HEK293 (cell line): ENCODE measurements at regions not wholly inside any gene's neighbourhood (a gene's known extent, or its start where the extent isn't known, plus 50 kb on each side); places are given as distances from the start of the nearest gene placed in this dataset.

Experiments used
- GLI2 ChIP-seq: fragments of 450-650 bp; formaldehyde crosslinking; IDR thresholded peaks from 2 replicates; pipeline ENCODE4; 2017; ENCODE audit warnings: missing biosample characterization, missing genetic modification characterization, low read depth, borderline replicate concordance
- INSM2 ChIP-seq: fragments of 450-650 bp; formaldehyde crosslinking; IDR thresholded peaks from 2 replicates; pipeline ENCODE4 v1.5.1; 2016; ENCODE audit warnings: missing biosample characterization, missing genetic modification characterization
- PRDM10 ChIP-seq: fragments of 450-650 bp; formaldehyde crosslinking; IDR thresholded peaks from 2 replicates; pipeline ENCODE4 v1.5.1; 2016; ENCODE audit warnings: missing biosample characterization, missing genetic modification characterization
- PRDM2 ChIP-seq: fragments of 450-650 bp; formaldehyde crosslinking; IDR thresholded peaks from 2 replicates; pipeline ENCODE4 v1.5.1; 2016; ENCODE audit warnings: missing biosample characterization, missing genetic modification characterization, borderline replicate concordance
- SP7 ChIP-seq: fragments of 450-650 bp; formaldehyde crosslinking; IDR thresholded peaks from 2 replicates; pipeline ENCODE4 v1.5.1; 2016; ENCODE audit warnings: missing biosample characterization, missing genetic modification characterization
- TRIM28 ChIP-seq: IDR thresholded peaks from 2 replicates; pipeline ENCODE4 v1.6.1; 2011; ENCODE audit warnings: low read length, control low read depth, borderline replicate concordance
- ZNF112 ChIP-seq: fragments of 450-650 bp; formaldehyde crosslinking; IDR thresholded peaks from 2 replicates; pipeline ENCODE4 v1.5.0; 2017; ENCODE audit warnings: missing biosample characterization, missing genetic modification characterization
- ZNF175 ChIP-seq: fragments of 450-650 bp; formaldehyde crosslinking; IDR thresholded peaks from 2 replicates; pipeline ENCODE4 v1.5.1; 2016; ENCODE audit warnings: missing biosample characterization, missing genetic modification characterization
- ZNF223 ChIP-seq: fragments of 450-650 bp; formaldehyde crosslinking; IDR thresholded peaks from 2 replicates; pipeline ENCODE4 v1.5.1; 2016; ENCODE audit warnings: missing biosample characterization, missing genetic modification characterization
- ZNF274 ChIP-seq, 2 experiments: fragments of 200-500 bp in 1 of 2; fragments of 450-650 bp in 1 of 2; sonication (Bioruptor generic) in 1 of 2; formaldehyde crosslinking in 1 of 2; IDR thresholded peaks; 2 replicates each; pipeline versions ENCODE4 v1.5.1 to v1.6.1; 2014 to 2016; ENCODE audit warnings: borderline replicate concordance in 1 of 2, inconsistent platforms in 1 of 2, low read length in 1 of 2, missing biosample characterization in 1 of 2, missing genetic modification characterization in 1 of 2
- ZNF391 ChIP-seq: fragments of 450-650 bp; formaldehyde crosslinking; IDR thresholded peaks from 2 replicates; pipeline ENCODE4 v1.5.1; 2016; ENCODE audit warnings: low read depth, missing biosample characterization, missing genetic modification characterization, borderline replicate concordance
- ZNF423 ChIP-seq: fragments of 450-650 bp; formaldehyde crosslinking; IDR thresholded peaks from 2 replicates; pipeline ENCODE4 v1.5.1; 2016; ENCODE audit warnings: missing biosample characterization, missing genetic modification characterization
- ZNF473 ChIP-seq: fragments of 450-650 bp; formaldehyde crosslinking; IDR thresholded peaks from 2 replicates; pipeline ENCODE4 v1.5.1; 2017; ENCODE audit warnings: missing biosample characterization, missing genetic modification characterization
- ZNF518A ChIP-seq: fragments of 450-650 bp; formaldehyde crosslinking; conservative IDR thresholded peaks from 2 replicates; pipeline ENCODE4 v1.5.1; 2016; ENCODE audit warnings: low read depth, missing biosample characterization, missing genetic modification characterization
- ZNF585B ChIP-seq: fragments of 450-650 bp; formaldehyde crosslinking; IDR thresholded peaks from 2 replicates; pipeline ENCODE4 v1.5.1; 2016; ENCODE audit warnings: missing biosample characterization, missing genetic modification characterization
- ZNF596 ChIP-seq: fragments of 450-650 bp; IDR thresholded peaks from 2 replicates; pipeline ENCODE4 v1.5.0; 2018; ENCODE audit warnings: missing biosample characterization, mild to moderate bottlenecking, missing genetic modification characterization, moderate library complexity
- ZNF623 ChIP-seq: fragments of 450-650 bp; formaldehyde crosslinking; IDR thresholded peaks from 2 replicates; pipeline ENCODE4 v1.5.1; 2016; ENCODE audit warnings: missing biosample characterization, missing genetic modification characterization
- ZNF639 ChIP-seq: fragments of 450-650 bp; formaldehyde crosslinking; IDR thresholded peaks from 2 replicates; pipeline ENCODE4 v1.5.1; 2016; ENCODE audit warnings: missing biosample characterization, missing genetic modification characterization
- ZNF791 ChIP-seq: fragments of 450-650 bp; formaldehyde crosslinking; IDR thresholded peaks from 2 replicates; pipeline ENCODE4 v1.5.1; 2016; ENCODE audit warnings: missing biosample characterization, missing genetic modification characterization

- no peak for TF ChIP-seq PRDM2 (tag by site-specific recombination)
- no peak for TF ChIP-seq ZNF391
- TF ChIP-seq ZNF175 (tag by site-specific recombination): no peak
- TF ChIP-seq SP7 (tag by site-specific recombination): peak; percentile 77
- TF ChIP-seq TRIM28: peak; percentile 69
- no peak for TF ChIP-seq ZNF112
- 0 out of 2 replicates have a peak, but pooled peaks have one; percentile 20 for TF ChIP-seq PRDM10 (tag by site-specific recombination)
- TF ChIP-seq ZNF274 (IDR thresholded peaks at IDR 0.05; ENCODE audit: low read length): no peak
- TF ChIP-seq ZNF274 (tag by site-specific recombination; IDR thresholded peaks at IDR 0.05; ENCODE audit: borderline replicate concordance): no peak
- TF ChIP-seq ZNF423 (tag by site-specific recombination): no peak
- TF ChIP-seq ZNF585B: no peak
- no peak for TF ChIP-seq ZNF791 (tag by site-specific recombination)
- peak; percentile 87 for TF ChIP-seq ZNF639 (tag by site-specific recombination)
- TF ChIP-seq ZNF473: no peak
- TF ChIP-seq INSM2: peak; percentile 92
- TF ChIP-seq GLI2 (tag by site-specific recombination): peak; percentile 84
- TF ChIP-seq ZNF623 (tag by site-specific recombination): peak; percentile 26; the same call in 1 of the 2 replicates
- TF ChIP-seq ZNF518A: peak; percentile 29; the same call in 1 of the 2 replicates
- no peak for TF ChIP-seq ZNF596
- no peak for TF ChIP-seq ZNF223
Observed at GRCh38 chr3:14265246-14265962, 86.8 kb downstream of the LSM3 start (continued).
